ENCODE measurements at regions not wholly inside any gene's neighbourhood (a gene's known extent, or its start where the extent isn't known, plus 50 kb on each side); places are given as distances from the start of the nearest gene placed in this dataset.

GRCh38 chr5:33254579-33254978 lies 186.2 kb upstream of the TARS1 start:
- no peak for TF ChIP-seq POLR2A (IDR thresholded peaks at IDR 0.05)
- TF ChIP-seq CTCF (IDR thresholded peaks at IDR 0.05), result no peak
